HepG2 (cell line): ENCODE measurements at regions not wholly inside any gene's neighbourhood (a gene's known extent, or its start where the extent isn't known, plus 50 kb on each side); places are given as distances from the start of the nearest gene placed in this dataset.
"Not testable (repeated sequence)": the region's sequence is repeated elsewhere in the genome, so short reads cannot be mapped to it uniquely, and the experiment has no call there.

Experiments
- CREB3 ChIP-seq: sonication (generic); formaldehyde crosslinking; IDR thresholded peaks from 2 replicates; pipeline ENCODE4 v1.5.0; 2020; ENCODE audit warnings: missing genetic modification reagents
- FUBP1 ChIP-seq: sonication (generic); formaldehyde crosslinking; IDR thresholded peaks from 2 replicates; pipeline ENCODE4 v1.5.1; 2020; ENCODE audit warnings: missing genetic modification reagents, mild to moderate bottlenecking, borderline replicate concordance
- GTF2F1 ChIP-seq: fragments of 150-350 bp; IDR thresholded peaks from 2 replicates; pipeline ENCODE4 v1.6.1; 2014; ENCODE audit warnings: low read length
- NCOR1 ChIP-seq: fragments of 200-600 bp; sonication (generic); IDR thresholded peaks from 2 replicates; pipeline ENCODE4 v1.7.0; 2017; ENCODE audit warnings: antibody characterized with exemption, low read length, borderline replicate concordance
- NFIC ChIP-seq: IDR thresholded peaks from 2 replicates; pipeline ENCODE4 v1.6.1; 2012; ENCODE audit warnings: mild to moderate bottlenecking, low read length, inconsistent platforms
- RELA ChIP-seq: sonication (generic); formaldehyde crosslinking; IDR thresholded peaks from 2 replicates; pipeline ENCODE4 v1.4.0; 2020; ENCODE audit warnings: missing genetic modification reagents
- SIN3A ChIP-seq: IDR thresholded peaks from 2 replicates; pipeline ENCODE4 v1.6.1; 2011; ENCODE audit warnings: low read depth, mild to moderate bottlenecking, control low read depth, low read length, borderline replicate concordance
- SP1 ChIP-seq, 2 experiments: fragments of 450-650 bp in 1 of 2; sonication (generic) in 1 of 2; formaldehyde crosslinking in 1 of 2; IDR thresholded peaks; 2 replicates each; pipeline versions ENCODE4 v1.4.0 to v1.6.1; 2016 to 2020; ENCODE audit warnings: missing genetic modification reagents in 1 of 2
- SP5 ChIP-seq: IDR thresholded peaks from 2 replicates; pipeline ENCODE4 v1.6.1; 2016; ENCODE audit warnings: low read depth, borderline replicate concordance
- ZFP36L2 ChIP-seq: sonication (generic); formaldehyde crosslinking; IDR thresholded peaks from 2 replicates; pipeline ENCODE4 v1.4.0; 2020; ENCODE audit warnings: missing genetic modification reagents

GRCh38 chr16:14383844-14384243 lies 246.2 kb downstream of the PARN start:
- not testable (repeated sequence) for TF ChIP-seq SP5 (CRISPR knock-in tag); NCOR1; GTF2F1; NFIC; SIN3A; ZFP36L2 (CRISPR knock-in tag); CREB3 (CRISPR knock-in tag); FUBP1 (CRISPR knock-in tag); RELA (CRISPR knock-in tag); SP1 (IDR thresholded peaks at IDR 0.05); SP1 (CRISPR knock-in tag; IDR thresholded peaks at IDR 0.05)
